Keratinocyte (primary cell): ENCODE measurements at regions not wholly inside any gene's neighbourhood (a gene's known extent, or its start where the extent isn't known, plus 50 kb on each side); places are given as distances from the start of the nearest gene placed in this dataset.

ENCODE experiments used
- DNase-seq: peaks from one replicate; pipeline ENCODE4 v3.0.0-alpha.2; 2011; ENCODE audit warnings: low read depth, missing footprints, low spot score
- FAIRE-seq: peaks from 2 replicates; lab custom pipeline; 2011; peaks lifted over from hg19 to GRCh38; lab: Jason Lieb, UNC
- H2AFZ ChIP-seq: 2 replicates; pipeline ENCODE4 v1.6.0; 2012; ENCODE audit warnings: low read length, control low read depth, inconsistent platforms; ENCODE audit not compliant: control insufficient read depth
- H3K27ac ChIP-seq: 2 replicates; pipeline ENCODE4 v1.5.1; 2011; ENCODE audit warnings: low read length; ENCODE audit not compliant: control insufficient read depth, insufficient read depth
- H3K27me3 ChIP-seq: 3 replicates; pipeline ENCODE4 v1.6.0; 2011; ENCODE audit warnings: low read length; ENCODE audit not compliant: control insufficient read depth, insufficient read depth; ENCODE audit errors: extremely low read depth
- H3K36me3 ChIP-seq, 2 experiments: 2 replicates in 1 of 2; 3 replicates in 1 of 2; pipeline ENCODE4 v1.5.1; 2011; ENCODE audit warnings: low read length in 2 of 2, mild to moderate bottlenecking in 1 of 2; ENCODE audit not compliant: control insufficient read depth in 2 of 2, insufficient read depth in 2 of 2; ENCODE audit errors: extremely low read depth in 1 of 2
- H3K4me1 ChIP-seq: 3 replicates; pipeline ENCODE4 v1.5.1; 2011; ENCODE audit warnings: low read length; ENCODE audit not compliant: control insufficient read depth, insufficient read depth; ENCODE audit errors: extremely low read depth
- H3K4me2 ChIP-seq: 3 replicates; pipeline ENCODE4 v1.6.0; 2011; ENCODE audit warnings: low read depth, low read length; ENCODE audit not compliant: control insufficient read depth, insufficient read depth; ENCODE audit errors: extremely low read depth
- H3K4me3 ChIP-seq, 3 experiments: fragments of 200-600 bp in 1 of 3; sonication (generic) in 1 of 3; 2 replicates in 2 of 3; 3 replicates in 1 of 3; pipeline ENCODE4 v1.5.1; 2011 to 2016; ENCODE audit warnings: low read length in 3 of 3, mild to moderate bottlenecking in 3 of 3, control low read depth in 2 of 3, inconsistent platforms in 1 of 3, low read depth in 1 of 3, mixed read lengths in 1 of 3, mixed run types in 1 of 3, moderate library complexity in 1 of 3; ENCODE audit not compliant: control insufficient read depth in 2 of 3, insufficient read depth in 2 of 3; ENCODE audit errors: extremely low read depth in 1 of 3
- H3K79me2 ChIP-seq: 2 replicates; pipeline ENCODE4 v1.6.0; 2012; ENCODE audit warnings: low read length; ENCODE audit not compliant: control insufficient read depth, insufficient read depth
- H3K9ac ChIP-seq: 3 replicates; pipeline ENCODE4 v1.6.0; 2011; ENCODE audit warnings: low read length; ENCODE audit not compliant: control insufficient read depth, insufficient read depth; ENCODE audit errors: extremely low read depth
- H3K9me1 ChIP-seq: 3 replicates; pipeline ENCODE4 v1.6.0; 2011; ENCODE audit warnings: low read length; ENCODE audit not compliant: control insufficient read depth, insufficient read depth; ENCODE audit errors: extremely low read depth
- H3K9me3 ChIP-seq: 2 replicates; pipeline ENCODE4 v1.5.1; 2012; ENCODE audit warnings: low read depth, low read length; ENCODE audit not compliant: control insufficient read depth
- H4K20me1 ChIP-seq: 3 replicates; pipeline ENCODE4 v1.6.0; 2011; ENCODE audit warnings: low read length; ENCODE audit not compliant: control insufficient read depth, insufficient read depth; ENCODE audit errors: extremely low read depth
- EZH2 ChIP-seq: IDR thresholded peaks from one replicate; pipeline ENCODE4 v1.6.1; 2012; ENCODE audit warnings: inconsistent platforms, mild to moderate bottlenecking, low read length, moderate library complexity
- dilution Hi-C: fragments of 300-500 bp; cut with MboI; formaldehyde crosslinking; loops from one replicate; pipeline ENCODE4 v1.7.0; 2020; ENCODE audit warnings: low sequenced_read_pairs; ENCODE audit not compliant: extremely low pct_ligation_motif_present
- TF ChIP-seq, protein P1 (sequence below), 3 experiments: IDR thresholded peaks in 1 of 3; conservative IDR thresholded peaks in 1 of 3; optimal IDR thresholded peaks in 1 of 3; 2 replicates in 2 of 3; 3 replicates in 1 of 3; pipeline versions ENCODE3 to v1.5.1; 2011; ENCODE audit warnings: low read length in 3 of 3, mild to moderate bottlenecking in 3 of 3, moderate library complexity in 2 of 3, control low read depth in 1 of 3, inconsistent platforms in 1 of 3; ENCODE audit not compliant: insufficient read depth in 2 of 3; ENCODE audit errors: extremely low read depth in 1 of 3

DNA sequence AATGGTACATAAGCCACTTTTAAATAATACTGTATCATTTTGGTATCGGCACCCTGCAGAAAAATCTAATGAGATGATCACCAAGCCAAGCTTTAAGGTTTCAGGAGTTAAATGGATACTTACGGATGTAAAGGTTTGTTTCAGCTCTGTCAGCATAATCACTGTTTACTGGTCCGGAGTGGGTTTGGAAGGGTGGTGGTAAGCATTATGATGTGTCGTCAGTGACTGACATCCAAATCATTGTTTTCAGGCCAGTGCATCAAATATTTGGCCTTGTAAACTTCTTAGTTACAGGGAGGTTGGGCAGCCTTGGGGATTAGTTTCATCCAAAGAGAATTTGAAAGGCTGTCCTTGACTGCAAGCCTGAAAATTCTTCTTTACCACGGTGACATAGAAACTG lies 50.0 kb upstream of the ATL2 start:
- DNase-seq: no peak
- H3K9ac ChIP-seq: no peak overlapping the region
- dilution Hi-C loops: no loop called here
- H3K79me2 ChIP-seq: no peaks in the 10 kb centered on the region
- H3K36me3 ChIP-seq: no peaks in the 10 kb centered on the region
- H3K4me2 ChIP-seq: no peak overlapping the region
- TF ChIP-seq, protein P1, sequence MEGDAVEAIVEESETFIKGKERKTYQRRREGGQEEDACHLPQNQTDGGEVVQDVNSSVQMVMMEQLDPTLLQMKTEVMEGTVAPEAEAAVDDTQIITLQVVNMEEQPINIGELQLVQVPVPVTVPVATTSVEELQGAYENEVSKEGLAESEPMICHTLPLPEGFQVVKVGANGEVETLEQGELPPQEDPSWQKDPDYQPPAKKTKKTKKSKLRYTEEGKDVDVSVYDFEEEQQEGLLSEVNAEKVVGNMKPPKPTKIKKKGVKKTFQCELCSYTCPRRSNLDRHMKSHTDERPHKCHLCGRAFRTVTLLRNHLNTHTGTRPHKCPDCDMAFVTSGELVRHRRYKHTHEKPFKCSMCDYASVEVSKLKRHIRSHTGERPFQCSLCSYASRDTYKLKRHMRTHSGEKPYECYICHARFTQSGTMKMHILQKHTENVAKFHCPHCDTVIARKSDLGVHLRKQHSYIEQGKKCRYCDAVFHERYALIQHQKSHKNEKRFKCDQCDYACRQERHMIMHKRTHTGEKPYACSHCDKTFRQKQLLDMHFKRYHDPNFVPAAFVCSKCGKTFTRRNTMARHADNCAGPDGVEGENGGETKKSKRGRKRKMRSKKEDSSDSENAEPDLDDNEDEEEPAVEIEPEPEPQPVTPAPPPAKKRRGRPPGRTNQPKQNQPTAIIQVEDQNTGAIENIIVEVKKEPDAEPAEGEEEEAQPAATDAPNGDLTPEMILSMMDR (optimal IDR thresholded peaks at IDR 0.05 in 1 of 3, IDR thresholded peaks at IDR 0.05 in 1 of 3, conservative IDR thresholded peaks at IDR 0.05 in 1 of 3; ENCODE audit: extremely low read depth in 1 of 3, insufficient read depth in 2 of 3, low read length in 3 of 3): no peak
- TF ChIP-seq EZH2: no peak
- H3K27ac ChIP-seq: no peak overlapping the region
- no peak for FAIRE-seq
- H4K20me1 ChIP-seq: no peaks in the 10 kb centered on the region
- no peak overlapping the region for H3K4me3 ChIP-seq
- H3K4me1 ChIP-seq: no peaks in the 10 kb centered on the region
- no peak overlapping the region for H2AFZ ChIP-seq
- H3K9me3 ChIP-seq: no peaks in the 10 kb centered on the region
- H3K27me3 ChIP-seq: no peaks in the 10 kb centered on the region
- no peaks in the 10 kb centered on the region for H3K9me1 ChIP-seq
